DMS79 treated with DMSO at 0.1 percent for 48 hours (cell line): ENCODE measurements at regions not wholly inside any gene's neighbourhood (a gene's known extent, or its start where the extent isn't known, plus 50 kb on each side); places are given as distances from the start of the nearest gene placed in this dataset.

Source experiments
- DNase-seq: peaks from one replicate; lab custom pipeline; 2025; lab: John Stamatoyannopoulos, UW

DNA sequence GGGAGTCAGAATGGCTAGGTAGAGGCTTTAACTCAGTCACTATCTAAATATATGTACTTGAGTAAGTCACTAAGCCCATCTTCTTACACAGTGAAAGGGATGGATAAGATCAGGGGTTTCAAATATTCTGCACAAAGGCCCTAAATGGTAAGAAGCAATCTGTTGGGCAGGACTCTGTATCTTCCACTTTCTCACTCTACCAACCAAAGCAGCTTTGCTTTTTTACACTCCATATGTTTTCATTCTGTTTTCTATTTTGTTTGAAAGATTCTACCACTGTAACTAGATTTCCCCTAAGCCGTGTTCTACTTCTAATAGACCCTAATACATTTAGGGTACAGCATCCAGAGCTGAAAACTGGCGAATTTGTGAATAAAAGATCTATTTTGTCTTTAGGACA, 477.5 kb upstream of the NMUR2 start:
- DNase-seq: no peak

DNA sequence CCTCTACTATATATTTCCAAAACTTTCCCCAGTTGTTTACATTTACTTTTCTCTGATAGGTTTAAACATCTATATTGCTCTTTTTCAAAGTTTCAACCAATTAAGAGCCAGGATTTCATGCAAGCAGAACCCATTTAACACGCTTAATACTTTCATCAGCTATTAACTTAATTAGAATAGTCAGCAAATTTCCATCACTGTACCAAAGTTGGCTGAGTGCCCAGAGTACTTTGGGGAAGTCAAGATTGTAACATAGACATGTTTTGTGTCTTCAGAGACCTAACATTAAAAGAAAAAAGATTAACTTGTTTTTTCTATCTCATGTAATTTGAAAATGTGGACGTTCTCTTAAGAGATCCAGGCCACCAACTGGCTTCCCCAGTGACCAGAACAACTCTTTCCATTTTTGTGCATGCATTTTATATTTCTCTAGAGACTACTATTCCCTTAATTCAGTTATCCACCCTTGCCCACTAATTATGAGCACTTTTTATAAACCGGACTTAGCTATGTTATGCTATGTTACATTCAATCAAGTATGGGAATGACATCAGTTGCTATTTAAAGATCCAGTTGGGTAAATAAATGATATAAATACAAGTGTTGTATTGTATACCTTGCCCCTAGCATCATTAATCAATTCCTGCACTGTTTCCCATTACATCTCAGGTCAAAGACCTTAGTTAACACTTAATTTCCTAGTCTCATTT, 478.1 kb upstream of the NMUR2 start:
- peak; percentile 72 for DNase-seq

DNA sequence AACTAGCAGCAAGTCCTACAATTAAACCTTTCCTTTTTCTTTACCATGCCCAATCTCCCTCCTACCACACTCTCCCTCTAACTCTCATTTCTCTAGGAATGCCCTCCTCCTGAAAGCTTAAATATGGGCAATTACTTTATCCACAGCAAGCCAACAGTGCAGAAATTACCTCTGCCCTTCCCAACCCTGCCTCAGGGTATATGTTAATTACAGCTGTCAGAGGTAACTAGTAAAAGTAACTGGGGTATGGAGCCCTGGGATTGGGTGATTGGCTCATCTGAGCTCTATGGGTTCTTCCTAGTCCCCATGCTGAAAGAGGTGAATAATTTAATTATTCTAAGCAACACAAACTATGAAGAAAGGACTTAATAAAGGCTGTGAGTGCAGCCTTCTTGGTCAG, 478.9 kb upstream of the NMUR2 start:
- peak; percentile 5 for DNase-seq

DNA sequence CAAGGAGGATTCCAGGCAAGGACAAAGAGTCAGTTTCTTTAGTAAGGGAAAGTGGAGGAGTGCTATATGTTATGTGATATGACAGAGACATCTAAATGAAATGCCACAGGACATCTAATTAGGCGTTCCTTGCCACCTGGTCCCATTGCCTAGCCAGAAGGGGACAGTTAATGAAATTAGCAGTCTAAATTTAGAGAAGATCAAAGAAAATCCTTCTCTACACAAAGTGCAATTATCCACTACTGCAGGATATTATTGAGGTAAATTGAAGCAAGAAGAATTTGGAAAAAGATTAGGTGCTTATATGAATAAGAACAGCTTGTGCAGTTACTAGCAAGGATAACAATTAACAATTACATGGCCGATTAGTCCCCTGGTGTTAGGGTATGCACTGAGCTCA, 495.3 kb upstream of the NMUR2 start:
- no peak for DNase-seq

DNA sequence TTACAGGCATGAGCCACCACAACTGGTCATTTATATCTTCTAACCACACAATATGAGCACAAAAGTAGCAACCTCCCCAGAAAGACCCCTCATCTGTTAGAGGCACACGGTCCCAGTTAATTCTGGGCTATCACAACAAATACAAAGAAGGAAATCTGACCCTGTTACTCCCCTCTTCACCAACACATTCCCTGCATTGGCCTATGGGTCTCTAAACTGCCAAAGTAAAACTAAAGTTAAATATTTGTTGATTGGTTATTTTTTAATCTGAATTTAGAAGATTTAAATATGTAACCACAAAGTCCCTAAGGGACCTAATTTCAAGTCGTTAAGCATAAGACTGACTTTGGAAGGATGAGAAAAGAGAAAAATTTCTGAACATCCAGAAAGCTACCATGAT, 496.7 kb upstream of the NMUR2 start:
- DNase-seq: no peak

DNA sequence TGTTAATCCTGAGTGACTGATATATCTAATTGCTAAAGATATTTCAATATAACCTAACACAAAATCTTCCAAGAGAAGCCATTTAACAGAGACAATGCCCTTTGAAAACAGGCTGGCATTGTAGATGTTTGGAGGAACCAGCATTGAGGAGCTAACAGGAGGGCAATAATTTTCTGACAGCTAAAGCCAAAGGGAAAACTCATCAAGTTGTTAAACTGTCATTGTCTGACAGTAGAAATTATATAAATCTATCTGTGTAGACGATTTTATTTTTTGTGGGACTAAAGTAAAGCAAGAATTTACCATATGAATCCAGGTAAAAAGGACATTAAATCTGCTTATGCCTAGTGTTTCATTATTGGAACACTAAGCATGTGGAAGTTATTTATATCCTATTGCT, 500.2 kb upstream of the NMUR2 start:
- DNase-seq: no peak

DNA sequence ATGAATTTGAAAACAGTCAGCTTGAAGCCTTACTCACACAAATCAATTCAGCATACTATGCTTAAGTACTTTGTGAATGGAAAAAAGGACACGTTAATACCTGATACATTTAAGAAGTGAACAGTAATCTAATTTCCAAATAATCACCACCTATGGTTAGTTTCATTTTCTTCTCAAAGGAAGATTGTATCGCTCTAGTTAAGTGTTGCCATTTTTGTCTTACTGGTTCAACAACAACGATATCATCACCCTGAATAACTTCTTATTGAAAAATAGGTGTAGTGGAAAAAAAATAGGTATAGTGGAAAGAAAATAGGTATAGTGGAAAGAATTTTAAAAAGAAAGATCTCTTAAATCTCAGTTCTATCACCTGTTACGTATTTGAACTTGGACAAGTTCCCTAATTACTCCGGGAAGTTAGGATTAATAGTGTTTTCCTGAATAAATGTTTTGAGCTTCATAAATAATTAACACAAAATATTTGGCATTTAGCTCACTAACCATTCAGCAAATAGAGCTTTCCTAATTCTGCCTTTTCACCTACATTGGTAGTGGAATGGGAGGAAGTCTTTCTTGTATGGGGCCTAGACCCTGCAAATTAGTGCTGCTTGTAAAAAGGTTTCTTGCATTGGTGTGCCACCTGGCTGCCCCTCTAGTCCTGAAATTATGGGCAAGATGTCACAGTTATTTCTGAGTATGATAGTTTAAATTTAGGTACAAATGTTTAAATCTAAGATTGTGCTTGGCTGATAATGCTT, 502.6 kb upstream of the NMUR2 start:
- DNase-seq: no peak

DNA sequence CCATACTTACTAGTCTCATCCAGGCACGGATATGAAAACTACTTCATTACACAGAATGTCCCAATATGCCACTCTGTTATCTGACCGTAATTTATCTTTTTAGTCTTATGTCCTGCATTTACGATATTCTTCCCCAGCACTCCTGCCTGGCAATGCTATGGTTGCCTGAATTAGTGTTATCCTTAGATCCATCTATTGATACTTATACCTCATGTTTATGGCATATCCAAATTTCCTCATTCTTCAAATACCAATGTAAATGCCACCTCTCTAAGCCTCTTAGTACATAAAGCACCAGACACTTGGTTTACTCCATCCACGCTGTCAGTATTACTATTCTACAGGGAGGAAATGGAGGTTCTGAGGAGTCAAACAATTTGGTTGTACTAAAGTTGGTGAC, 507.8 kb upstream of the NMUR2 start:
- DNase-seq: no peak

DNA sequence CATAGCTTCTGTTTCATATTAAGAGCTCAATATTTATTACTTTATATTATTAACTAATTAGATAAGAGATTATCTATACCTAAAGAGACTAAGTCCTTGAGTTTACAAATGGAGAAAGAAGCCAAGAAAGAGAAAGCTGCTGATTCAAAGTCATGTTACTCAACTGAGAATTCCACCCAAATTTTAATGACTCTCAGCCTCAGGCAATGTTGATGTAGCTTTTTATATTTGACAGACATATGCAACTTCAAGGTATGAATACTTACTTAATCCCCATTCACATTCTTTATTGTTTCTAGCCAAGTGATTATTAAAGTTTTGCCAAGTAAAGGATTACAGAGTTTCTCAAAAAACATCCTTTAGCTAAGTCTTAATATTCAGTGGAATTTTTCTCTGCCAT, 527.5 kb upstream of the NMUR2 start:
- DNase-seq: no peak

DNA sequence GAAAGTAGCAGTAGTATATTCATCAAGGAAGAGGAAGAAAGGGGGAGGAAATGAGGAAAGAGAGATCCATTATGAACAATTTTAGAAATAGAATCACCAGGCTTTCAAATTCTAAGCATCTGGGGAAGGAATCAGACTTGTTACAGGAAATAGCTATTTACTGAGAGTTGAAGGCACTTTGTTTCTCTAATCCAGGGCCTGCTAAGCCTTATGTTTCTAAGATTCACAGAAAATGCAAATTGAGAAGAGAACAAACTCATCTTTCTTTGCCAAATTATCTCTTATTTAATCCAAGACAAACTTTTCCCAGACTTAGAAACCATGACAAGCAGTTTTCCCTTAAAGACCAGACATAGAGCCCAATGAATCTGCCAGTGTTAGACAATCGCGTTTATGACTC, 528.0 kb upstream of the NMUR2 start:
- no peak for DNase-seq

DNA sequence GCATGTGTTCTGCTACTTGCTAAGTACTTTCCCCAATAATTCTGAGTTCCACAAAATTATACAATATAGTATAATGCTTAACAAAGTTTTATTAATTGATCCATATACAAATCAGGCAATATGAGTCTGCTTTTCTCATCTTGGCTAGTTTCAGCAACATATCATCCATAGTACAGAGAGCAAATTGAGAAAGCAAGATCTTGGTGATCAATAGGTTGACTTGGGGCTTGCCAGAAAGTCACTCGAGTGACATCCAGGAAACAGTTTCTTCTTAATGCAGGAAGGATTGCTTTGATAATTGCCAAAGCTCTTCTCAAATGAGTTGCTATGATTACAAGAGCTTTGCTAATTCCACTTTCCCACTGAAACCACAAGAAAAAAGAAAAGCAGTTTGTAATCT, 533.6 kb upstream of the NMUR2 start:
- no peak for DNase-seq

DNA sequence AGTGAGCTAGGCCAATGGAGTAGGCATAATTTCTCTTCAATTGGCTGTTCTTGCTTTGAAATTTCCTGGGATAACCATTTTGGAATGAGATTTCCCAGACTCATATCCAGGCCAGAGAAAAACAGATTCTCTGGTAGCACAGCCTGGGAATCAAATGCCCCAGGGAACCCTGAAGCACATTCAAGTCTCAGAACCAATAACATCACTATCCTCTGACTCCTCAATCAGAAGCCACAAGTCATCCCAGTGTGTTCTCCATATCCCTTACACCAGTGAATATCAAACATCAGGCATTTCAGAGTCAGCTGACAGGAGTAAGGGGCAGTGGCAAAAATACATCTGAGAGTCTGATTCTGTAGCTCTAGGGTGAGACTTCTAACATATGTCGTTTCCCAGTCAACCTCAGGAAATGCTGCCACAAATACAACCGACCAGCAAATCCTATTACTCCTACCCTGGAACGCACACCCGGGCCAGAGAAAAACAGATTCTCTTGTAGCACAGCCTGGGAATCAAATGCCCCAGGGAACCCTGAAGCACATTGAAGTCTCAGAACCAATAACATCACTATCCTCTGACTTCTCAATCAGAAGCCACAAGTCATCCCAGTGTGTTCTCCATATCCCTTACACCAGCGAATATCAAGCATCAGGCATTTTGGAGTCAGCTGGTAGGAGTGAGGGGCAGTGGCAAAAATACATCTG, 537.7 kb upstream of the NMUR2 start:
- DNase-seq: no peak

DNA sequence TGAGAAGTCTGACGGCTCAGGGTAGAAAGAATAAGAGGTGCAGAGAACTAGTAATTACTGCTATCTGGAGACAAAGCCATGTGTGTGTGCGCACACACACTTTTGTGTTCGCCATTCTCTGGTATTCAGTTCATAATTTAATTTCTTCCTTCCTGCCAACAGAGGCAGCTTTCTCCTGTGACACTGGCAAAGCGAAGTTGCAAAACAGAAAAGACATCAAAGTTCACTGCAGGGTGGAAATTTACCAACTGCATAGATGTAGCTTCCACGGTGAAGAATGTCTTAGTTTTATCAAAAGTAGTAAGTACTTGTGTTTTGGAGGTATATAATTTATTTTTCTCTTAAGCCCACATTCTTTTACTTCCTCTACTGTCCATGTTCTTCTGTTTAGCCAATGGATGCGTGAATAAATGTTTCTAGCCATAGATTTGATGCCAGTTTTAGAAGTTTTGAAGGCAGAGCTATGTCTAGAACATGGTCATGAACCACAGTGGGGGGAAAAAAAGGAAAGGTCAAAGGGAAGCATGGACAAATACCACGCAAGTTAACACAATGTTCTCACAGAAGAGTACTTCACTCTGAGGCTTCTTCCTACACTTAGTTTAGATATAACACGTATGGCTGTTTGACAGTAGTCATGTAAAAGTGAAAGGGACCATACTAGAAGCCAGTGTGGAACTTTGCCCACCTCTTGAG, 536.5 kb upstream of the GRIA1 start:
- DNase-seq: no peak

DNA sequence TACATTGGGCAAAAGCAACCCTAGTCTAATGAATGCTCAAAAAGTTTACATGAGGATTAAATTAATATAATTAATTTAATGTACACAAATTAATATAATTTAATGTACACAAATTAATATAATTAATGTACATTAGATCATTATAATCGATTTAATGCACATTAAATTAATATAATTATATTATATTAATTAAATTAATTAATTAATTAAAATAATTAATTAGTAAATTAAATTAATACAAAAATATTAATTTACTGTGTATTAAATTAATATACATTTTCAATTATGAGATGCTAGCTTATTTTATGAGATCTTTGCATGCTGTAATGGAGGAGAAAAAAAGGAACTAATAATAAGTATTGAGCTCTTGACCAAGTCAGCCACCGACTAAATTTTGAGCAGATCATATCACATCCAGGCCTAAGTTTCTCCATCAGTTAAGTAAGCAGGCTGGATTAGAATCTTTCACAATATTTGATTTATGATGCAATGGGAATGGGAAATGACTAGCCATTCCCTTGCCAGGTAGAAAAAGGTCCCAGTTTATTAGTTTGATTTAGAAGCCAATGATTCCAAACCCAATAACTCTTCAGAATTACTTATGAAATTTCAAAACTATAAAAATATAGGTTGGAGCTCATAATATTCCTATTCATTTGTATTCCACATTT, 533.4 kb upstream of the GRIA1 start:
- DNase-seq: no peak

DNA sequence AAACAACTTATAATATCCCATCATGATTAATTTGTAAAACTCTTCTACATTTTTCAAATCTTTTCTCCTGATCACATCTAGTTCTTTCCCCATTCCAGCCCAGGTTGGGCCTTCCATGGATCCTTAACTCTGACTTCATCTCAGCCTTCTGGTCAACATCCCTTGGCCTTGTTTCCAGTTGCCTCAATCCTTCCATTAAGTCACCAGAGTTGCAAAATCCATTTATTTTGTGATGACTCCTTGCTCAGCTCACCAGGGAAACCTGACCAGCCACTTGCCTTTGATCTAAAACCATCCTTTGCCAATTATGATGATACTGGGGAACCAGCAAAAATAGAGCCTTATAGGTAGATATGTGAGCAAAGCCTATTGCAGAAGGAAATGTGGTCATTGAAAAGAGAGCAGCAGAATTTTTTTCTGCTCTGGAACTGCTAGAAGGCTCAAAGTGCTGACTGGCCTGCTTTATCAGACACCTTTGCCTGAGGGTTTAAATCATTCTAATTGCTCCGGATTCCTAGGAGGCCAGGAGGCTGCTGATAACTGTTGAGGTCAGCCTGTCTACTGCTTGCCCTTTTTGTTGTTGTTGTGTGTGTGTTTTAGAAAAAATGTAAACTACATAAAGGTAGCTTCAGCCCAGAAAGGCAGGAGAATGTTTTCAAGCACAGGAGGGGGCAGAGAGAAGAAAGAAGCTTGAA, 512.2 kb upstream of the GRIA1 start:
- DNase-seq: no peak

DNA sequence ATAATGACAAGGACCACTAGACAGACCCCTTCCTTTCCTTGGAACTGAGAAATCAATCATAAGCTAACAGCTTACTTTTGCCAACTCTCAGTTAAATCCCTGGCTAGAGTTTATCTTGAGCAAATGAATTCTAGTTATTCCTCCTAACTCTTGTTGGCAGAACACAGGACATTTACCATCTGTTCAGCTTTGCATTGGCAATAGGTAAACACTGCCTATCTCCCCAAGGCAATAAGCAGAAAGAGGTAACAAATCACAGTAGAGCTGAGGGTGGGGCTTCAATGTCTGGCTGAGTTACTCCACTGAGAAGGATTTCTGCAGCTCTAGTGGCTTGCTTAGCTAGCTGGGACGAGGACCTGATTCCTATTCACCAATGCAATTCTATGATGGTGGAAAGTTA, 503.3 kb upstream of the GRIA1 start:
- DNase-seq: no peak

DNA sequence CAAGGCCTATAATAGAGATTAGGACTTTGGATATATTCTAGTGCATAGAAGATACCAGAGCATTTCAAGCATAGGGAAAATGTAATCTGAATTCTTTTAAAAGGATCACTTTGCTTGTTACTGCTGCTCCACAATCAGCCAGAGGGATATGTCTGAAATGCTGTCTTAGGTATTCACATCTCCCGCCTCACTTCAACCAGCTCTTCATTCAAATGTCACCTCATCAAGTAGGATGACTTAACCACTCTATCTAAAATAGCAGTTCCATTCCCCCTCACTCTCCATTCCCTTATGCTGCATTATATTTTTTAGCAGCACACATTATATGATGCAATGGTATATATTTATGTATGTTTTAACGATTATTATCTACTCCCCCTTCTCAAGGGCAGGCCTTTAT, 500.3 kb upstream of the GRIA1 start:
- DNase-seq: no peak

DNA sequence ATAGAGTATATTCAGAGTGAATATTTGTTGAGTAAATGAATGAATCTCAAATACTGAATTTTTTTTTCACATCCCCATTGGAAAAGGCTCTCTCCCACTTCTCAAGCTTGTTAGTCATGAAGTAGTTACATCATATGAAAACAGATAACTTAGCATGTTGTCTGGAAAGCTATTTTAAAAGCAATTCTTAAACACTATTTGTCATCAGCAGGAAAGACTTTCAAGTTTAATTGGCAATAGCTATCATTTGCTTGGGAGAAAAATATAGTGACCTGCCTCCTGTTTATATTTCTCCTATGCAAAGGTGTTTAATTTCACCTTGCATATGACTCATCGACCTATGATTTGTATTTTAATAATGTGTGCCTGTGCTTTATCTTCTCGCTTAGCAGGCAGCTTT, 499.8 kb upstream of the GRIA1 start:
- no peak for DNase-seq

DNA sequence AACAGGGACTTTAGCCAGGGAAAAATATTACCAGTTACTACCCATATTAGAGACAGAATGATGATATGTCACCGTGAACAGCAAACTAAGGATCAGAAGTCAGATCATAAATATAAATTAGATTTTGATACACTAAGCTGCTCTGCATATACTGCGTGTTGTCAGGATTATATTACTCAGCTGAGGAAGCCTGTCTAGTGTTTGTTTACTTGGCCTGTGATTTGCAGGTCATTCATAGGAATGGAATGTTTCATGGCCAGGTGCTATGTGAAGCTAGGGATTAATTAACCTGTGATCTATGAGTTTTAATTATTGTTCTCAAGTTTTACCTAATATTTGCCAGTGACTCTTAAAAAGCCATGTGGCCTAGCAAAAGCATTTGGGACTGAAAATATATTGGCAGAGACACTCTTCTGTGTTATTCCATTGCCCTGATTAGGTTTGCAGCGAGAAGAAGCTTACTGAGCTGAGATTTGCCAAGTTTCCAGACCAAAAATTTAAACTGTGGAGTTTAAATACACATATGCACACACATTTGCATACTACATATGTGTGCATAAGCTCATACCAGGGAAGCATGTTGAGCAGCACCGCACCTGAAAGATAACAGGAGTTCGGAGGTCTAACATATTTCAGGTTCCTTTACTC, 496.3 kb upstream of the GRIA1 start:
- no peak for DNase-seq

DNA sequence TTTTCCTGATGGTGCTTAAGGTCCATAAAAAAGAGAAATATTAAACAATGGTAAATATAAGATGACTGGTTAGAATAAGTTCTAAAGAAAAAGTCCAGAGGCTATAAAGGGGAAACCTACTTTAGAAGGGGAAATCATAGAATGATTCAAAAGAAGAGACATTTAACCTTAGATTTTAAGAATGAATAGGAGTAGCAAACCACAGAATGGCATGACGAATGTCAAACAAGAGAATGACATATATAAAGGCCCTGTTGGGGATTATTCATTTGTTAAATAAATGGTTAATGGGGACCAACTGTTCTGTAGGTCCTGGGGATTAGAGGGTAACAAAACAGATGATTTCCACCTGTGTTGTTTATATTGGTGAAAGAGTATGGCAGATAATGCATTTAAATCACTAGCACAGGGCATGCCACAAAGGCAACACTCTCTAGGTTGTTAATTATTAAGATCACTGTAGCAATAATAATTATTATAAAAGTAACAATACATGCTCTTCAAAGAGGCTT, 495.2 kb upstream of the GRIA1 start:
- DNase-seq: no peak

DNA sequence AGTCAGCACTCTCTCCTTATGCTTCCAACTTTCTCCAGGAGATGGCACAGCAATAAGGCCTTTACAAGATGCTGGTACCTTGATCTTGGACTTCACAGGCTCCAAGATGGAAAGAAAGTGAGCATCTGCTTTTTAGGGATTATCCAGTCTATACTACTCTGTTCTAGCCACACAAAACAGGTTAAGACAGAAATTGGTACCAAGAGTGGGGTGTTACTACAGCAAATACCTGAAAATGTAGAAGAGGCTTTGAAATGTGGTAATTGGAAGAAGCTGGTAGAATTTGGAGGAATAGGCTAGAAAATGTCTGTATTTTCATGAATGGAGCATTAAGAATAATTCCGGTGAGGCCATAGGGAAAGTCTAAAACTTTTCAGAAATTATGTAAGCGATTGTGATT, 484.8 kb upstream of the GRIA1 start:
- no peak for DNase-seq
